ENCODE measurements at regions not wholly inside any gene's neighbourhood (a gene's known extent, or its start where the extent isn't known, plus 50 kb on each side); places are given as distances from the start of the nearest gene placed in this dataset.

GRCh38 chr4:12178614-12179610 is 750.2 kb upstream of the HS3ST1 start:
- no peak overlapping the region for H2AFZ ChIP-seq
- H3K79me2 ChIP-seq (ENCODE audit: low read depth), result no peaks in the 10 kb centered on the region
- no peak overlapping the region for H3K27ac ChIP-seq
- no peaks in the 10 kb centered on the region for H3K9me2 ChIP-seq (ENCODE audit: insufficient read depth)
- BruUV-seq (replicated peaks), result no TSS peak
- no peak overlapping the region for H3K4me2 ChIP-seq
- H4K20me1 ChIP-seq (ENCODE audit: insufficient read depth), result no peaks in the 10 kb centered on the region
- ChIA-PET POLR2A (ENCODE audit: unreplicated experiment) (no interaction called here), CTCF (no interaction called here)
- no peaks in the 10 kb centered on the region for H3K36me3 ChIP-seq (ENCODE audit: low read depth)
- no peak for DNase-seq
- no peaks in the 10 kb centered on the region for H3K4me1 ChIP-seq (replicated peaks; ENCODE audit: insufficient read depth)
- intact Hi-C loops (cut with micrococcal nuclease; ENCODE audit: unreplicated experiment), result no loop called here
- no peak for TF ChIP-seq EZH2 (IDR thresholded peaks at IDR 0.05; ENCODE audit: low read depth)
- no peak for TF ChIP-seq CTCF (conservative IDR thresholded peaks at IDR 0.05)
- no peaks in the 10 kb centered on the region for H3K27me3 ChIP-seq (ENCODE audit: insufficient read depth, low read depth)
- H3K9me3 ChIP-seq (ENCODE audit: insufficient read depth, low read depth), result no peaks in the 10 kb centered on the region
- H3F3A ChIP-seq (ENCODE audit: insufficient read depth, low read depth), result no peaks in the 10 kb centered on the region
- H3K4me3 ChIP-seq, result no peak overlapping the region

- POLR2A ChIA-PET (ENCODE audit: unreplicated experiment), result no interaction called here
- Histone ChIP-seq H3K36me3 (ENCODE audit: low read depth) (no peaks in the 10 kb centered on the region), H4K20me1 (ENCODE audit: insufficient read depth) (no peaks in the 10 kb centered on the region), H3K9me3 (ENCODE audit: insufficient read depth, low read depth) (no peaks in the 10 kb centered on the region), H3K9me2 (ENCODE audit: insufficient read depth) (no peaks in the 10 kb centered on the region), H3F3A (ENCODE audit: insufficient read depth, low read depth) (no peaks in the 10 kb centered on the region), H3K4me2 (no peak overlapping the region), H3K79me2 (ENCODE audit: low read depth) (no peaks in the 10 kb centered on the region), H3K4me3 (no peak overlapping the region), H3K27ac (no peak overlapping the region), H2AFZ (no peak overlapping the region), H3K4me1 (replicated peaks; ENCODE audit: insufficient read depth) (no peaks in the 10 kb centered on the region), H3K27me3 (ENCODE audit: insufficient read depth, low read depth) (no peaks in the 10 kb centered on the region)
- intact Hi-C loops (cut with micrococcal nuclease; ENCODE audit: unreplicated experiment), result no loop called here
- DNase-seq, result no peak
- TF ChIP-seq EZH2 (IDR thresholded peaks at IDR 0.05; ENCODE audit: low read depth) (no peak), CTCF (conservative IDR thresholded peaks at IDR 0.05) (no peak)
- CTCF ChIA-PET, result no interaction called here
- no TSS peak for BruUV-seq (replicated peaks)
These were observed 748.7 kb upstream of the HS3ST1 start for GRCh38 chr4:12177416-12177815.

GRCh38 chr4:12173496-12173895 is 744.8 kb upstream of the HS3ST1 start:
- Histone ChIP-seq H3K9me3 (ENCODE audit: insufficient read depth, low read depth) (no peaks in the 10 kb centered on the region), H3K79me2 (ENCODE audit: low read depth) (no peaks in the 10 kb centered on the region), H3K4me3 (no peak overlapping the region), H3K27ac (no peak overlapping the region), H3K4me2 (no peak overlapping the region), H3F3A (ENCODE audit: insufficient read depth, low read depth) (no peaks in the 10 kb centered on the region), H4K20me1 (ENCODE audit: insufficient read depth) (no peaks in the 10 kb centered on the region), H2AFZ (no peak overlapping the region), H3K27me3 (ENCODE audit: insufficient read depth, low read depth) (no peaks in the 10 kb centered on the region), H3K9me2 (ENCODE audit: insufficient read depth) (no peaks in the 10 kb centered on the region), H3K4me1 (replicated peaks; ENCODE audit: insufficient read depth) (no peaks in the 10 kb centered on the region), H3K36me3 (ENCODE audit: low read depth) (no peaks in the 10 kb centered on the region)
- intact Hi-C loops (cut with micrococcal nuclease; ENCODE audit: unreplicated experiment), result no loop called here
- ChIA-PET CTCF (no interaction called here), POLR2A (ENCODE audit: unreplicated experiment) (no interaction called here)
- no peak for TF ChIP-seq EZH2 (IDR thresholded peaks at IDR 0.05; ENCODE audit: low read depth)
- no peak for TF ChIP-seq CTCF (conservative IDR thresholded peaks at IDR 0.05)
- no peak for DNase-seq
- BruUV-seq (replicated peaks), result no TSS peak

All from PC-9 (cell line).